HepG2 (cell line): ENCODE measurements at regions not wholly inside any gene's neighbourhood (a gene's known extent, or its start where the extent isn't known, plus 50 kb on each side); places are given as distances from the start of the nearest gene placed in this dataset.

Experiments used
- ADNP ChIP-seq: sonication (generic); formaldehyde crosslinking; IDR thresholded peaks from 2 replicates; pipeline ENCODE4 v1.4.0; 2020; ENCODE audit warnings: missing genetic modification reagents
- AHR ChIP-seq: IDR thresholded peaks from 2 replicates; pipeline ENCODE4 v1.6.1; 2018; ENCODE audit warnings: missing genetic modification reagents, missing compliant biosample characterization
- ATRX ChIP-seq: sonication (generic); formaldehyde crosslinking; IDR thresholded peaks from 2 replicates; pipeline ENCODE4 v1.4.0; 2020; ENCODE audit warnings: missing genetic modification reagents, borderline replicate concordance
- BCL6 ChIP-seq: IDR thresholded peaks from 2 replicates; pipeline ENCODE4 v1.6.1; 2016; ENCODE audit warnings: missing genetic modification reagents, missing compliant biosample characterization
- E2F1 ChIP-seq: sonication (generic); formaldehyde crosslinking; IDR thresholded peaks from 2 replicates; pipeline ENCODE4 v1.5.0; 2020; ENCODE audit warnings: missing genetic modification reagents
- JARID2 ChIP-seq: sonication (generic); formaldehyde crosslinking; IDR thresholded peaks from 2 replicates; pipeline ENCODE4 v1.8.1; 2023; ENCODE audit warnings: missing genetic modification reagents, inconsistent platforms; ENCODE audit not compliant: insufficient replicate concordance
- JDP2 ChIP-seq: sonication (generic); formaldehyde crosslinking; IDR thresholded peaks from 2 replicates; pipeline ENCODE4 v1.8.1; 2022; ENCODE audit warnings: missing genetic modification reagents, borderline replicate concordance
- KAT7 ChIP-seq: IDR thresholded peaks from 2 replicates; pipeline ENCODE4 v1.6.1; 2018; ENCODE audit warnings: borderline replicate concordance, missing compliant biosample characterization
- KLF11 ChIP-seq: IDR thresholded peaks from 2 replicates; pipeline ENCODE4 v1.6.1; 2016; ENCODE audit warnings: missing compliant biosample characterization
- KLF9 ChIP-seq: IDR thresholded peaks from 2 replicates; pipeline ENCODE4 v1.6.1; 2016; ENCODE audit warnings: low read depth
- MAFK ChIP-seq, 2 experiments: IDR thresholded peaks in 1 of 2; conservative IDR thresholded peaks in 1 of 2; 2 replicates each; pipeline ENCODE4 v1.6.1; 2011; ENCODE audit warnings: improper control_type of control experiment in 2 of 2, low read length in 2 of 2
- NFYC ChIP-seq: IDR thresholded peaks from 2 replicates; pipeline ENCODE4 v1.6.1; 2016; ENCODE audit warnings: missing genetic modification reagents, missing compliant biosample characterization
- PHF21A ChIP-seq: sonication (generic); formaldehyde crosslinking; IDR thresholded peaks from 2 replicates; pipeline ENCODE4 v1.5.0; 2020; ENCODE audit warnings: mild to moderate bottlenecking, missing genetic modification reagents
- RBAK ChIP-seq: sonication (generic); formaldehyde crosslinking; IDR thresholded peaks from 2 replicates; pipeline ENCODE4 v1.5.1; 2020; ENCODE audit warnings: mild to moderate bottlenecking, missing genetic modification reagents
- SNAI1 ChIP-seq: sonication (generic); formaldehyde crosslinking; IDR thresholded peaks from 2 replicates; pipeline ENCODE4 v1.5.0; 2020; ENCODE audit warnings: mild to moderate bottlenecking, missing genetic modification reagents, borderline replicate concordance
- SPEN ChIP-seq: sonication (generic); formaldehyde crosslinking; IDR thresholded peaks from 2 replicates; pipeline ENCODE4 v1.5.1; 2020; ENCODE audit warnings: low read depth, mild to moderate bottlenecking, missing genetic modification reagents
- THAP7 ChIP-seq: sonication (generic); formaldehyde crosslinking; IDR thresholded peaks from 2 replicates; pipeline ENCODE4 v1.8.1; 2023; ENCODE audit warnings: mild to moderate bottlenecking, missing genetic modification reagents
- ZBTB21 ChIP-seq: sonication (generic); formaldehyde crosslinking; IDR thresholded peaks from 2 replicates; pipeline ENCODE4 v1.4.0; 2020; ENCODE audit warnings: missing genetic modification reagents
- ZKSCAN8 ChIP-seq: IDR thresholded peaks from 2 replicates; pipeline ENCODE4 v1.6.1; 2016; ENCODE audit warnings: borderline replicate concordance, missing genetic modification reagents, missing compliant biosample characterization
- ZNF136 ChIP-seq: sonication (generic); formaldehyde crosslinking; IDR thresholded peaks from 2 replicates; pipeline ENCODE4 v1.8.1; 2022; ENCODE audit warnings: low read depth, mild to moderate bottlenecking, moderate library complexity, missing genetic modification reagents
- ZNF292 ChIP-seq: sonication (generic); formaldehyde crosslinking; IDR thresholded peaks from 2 replicates; pipeline ENCODE4 v1.8.1; 2022; ENCODE audit warnings: mild to moderate bottlenecking, low read depth, missing genetic modification reagents, borderline replicate concordance
- ZNF350 ChIP-seq: sonication (generic); formaldehyde crosslinking; IDR thresholded peaks from 2 replicates; pipeline ENCODE4 v1.4.0; 2020; ENCODE audit warnings: mild to moderate bottlenecking, low read depth, missing genetic modification reagents, borderline replicate concordance
- ZNF468 ChIP-seq: sonication (generic); formaldehyde crosslinking; IDR thresholded peaks from 2 replicates; pipeline ENCODE4 v1.8.0; 2022; ENCODE audit warnings: mild to moderate bottlenecking, moderate library complexity, missing genetic modification reagents
- ZNF562 ChIP-seq: sonication (generic); formaldehyde crosslinking; IDR thresholded peaks from 2 replicates; pipeline ENCODE4 v1.8.0; 2022; ENCODE audit warnings: missing genetic modification reagents, borderline replicate concordance
- ZNF660 ChIP-seq: sonication (generic); formaldehyde crosslinking; IDR thresholded peaks from 2 replicates; pipeline ENCODE4 v1.5.1; 2020; ENCODE audit warnings: mild to moderate bottlenecking, low read depth, missing genetic modification reagents, borderline replicate concordance
- ZNF674 ChIP-seq: sonication (generic); formaldehyde crosslinking; IDR thresholded peaks from 2 replicates; pipeline ENCODE4 v1.5.0; 2020; ENCODE audit warnings: low read depth, mild to moderate bottlenecking, missing genetic modification reagents
- ZSCAN31 ChIP-seq: sonication (generic); formaldehyde crosslinking; IDR thresholded peaks from 2 replicates; pipeline ENCODE4 v1.5.0; 2020; ENCODE audit warnings: low read depth, mild to moderate bottlenecking, missing genetic modification reagents
- TF ChIP-seq, protein P1 (sequence below): sonication (generic); formaldehyde crosslinking; IDR thresholded peaks from 2 replicates; pipeline ENCODE4 v1.4.0; 2020; ENCODE audit warnings: missing genetic modification reagents, borderline replicate concordance

GRCh38 chr18:34976899-34977837 lies 64.0 kb upstream of the MAPRE2 start (continued):
- TF ChIP-seq MAFK (conservative IDR thresholded peaks at IDR 0.05 in 1 of 2, IDR thresholded peaks at IDR 0.05 in 1 of 2; ENCODE audit: low read length in 2 of 2): no peak
- no peak for TF ChIP-seq NFYC
- no peak for TF ChIP-seq JDP2 (CRISPR knock-in tag)
- no peak for TF ChIP-seq ZBTB21 (CRISPR knock-in tag)
- TF ChIP-seq ADNP (CRISPR knock-in tag): no peak
- TF ChIP-seq THAP7 (CRISPR knock-in tag): peak; percentile 84; the same call in 1 of the 2 replicates
- no peak for TF ChIP-seq ZNF468 (CRISPR knock-in tag)
- TF ChIP-seq, protein P1, sequence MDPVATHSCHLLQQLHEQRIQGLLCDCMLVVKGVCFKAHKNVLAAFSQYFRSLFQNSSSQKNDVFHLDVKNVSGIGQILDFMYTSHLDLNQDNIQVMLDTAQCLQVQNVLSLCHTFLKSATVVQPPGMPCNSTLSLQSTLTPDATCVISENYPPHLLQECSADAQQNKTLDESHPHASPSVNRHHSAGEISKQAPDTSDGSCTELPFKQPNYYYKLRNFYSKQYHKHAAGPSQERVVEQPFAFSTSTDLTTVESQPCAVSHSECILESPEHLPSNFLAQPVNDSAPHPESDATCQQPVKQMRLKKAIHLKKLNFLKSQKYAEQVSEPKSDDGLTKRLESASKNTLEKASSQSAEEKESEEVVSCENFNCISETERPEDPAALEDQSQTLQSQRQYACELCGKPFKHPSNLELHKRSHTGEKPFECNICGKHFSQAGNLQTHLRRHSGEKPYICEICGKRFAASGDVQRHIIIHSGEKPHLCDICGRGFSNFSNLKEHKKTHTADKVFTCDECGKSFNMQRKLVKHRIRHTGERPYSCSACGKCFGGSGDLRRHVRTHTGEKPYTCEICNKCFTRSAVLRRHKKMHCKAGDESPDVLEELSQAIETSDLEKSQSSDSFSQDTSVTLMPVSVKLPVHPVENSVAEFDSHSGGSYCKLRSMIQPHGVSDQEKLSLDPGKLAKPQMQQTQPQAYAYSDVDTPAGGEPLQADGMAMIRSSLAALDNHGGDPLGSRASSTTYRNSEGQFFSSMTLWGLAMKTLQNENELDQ (CRISPR knock-in tag): no peak
- peak; percentile 65 for TF ChIP-seq ZSCAN31 (CRISPR knock-in tag)
- no peak for TF ChIP-seq KLF9 (CRISPR knock-in tag)
- peak; percentile 84 for TF ChIP-seq ZNF292 (CRISPR knock-in tag)
- TF ChIP-seq SPEN (CRISPR knock-in tag): no peak
- TF ChIP-seq KLF11 (CRISPR knock-in tag): no peak
- no peak for TF ChIP-seq ZNF562 (CRISPR knock-in tag)
- no peak for TF ChIP-seq KAT7
- TF ChIP-seq ZKSCAN8 (CRISPR knock-in tag): no peak
- TF ChIP-seq SNAI1: peak; percentile 77; the same call in 1 of the 2 replicates
- no peak for TF ChIP-seq ZNF660 (CRISPR knock-in tag)
- no peak for TF ChIP-seq ZNF674 (CRISPR knock-in tag)
- peak; percentile 45 for TF ChIP-seq BCL6 (CRISPR knock-in tag)
- TF ChIP-seq PHF21A (CRISPR knock-in tag): peak; percentile 72; the same call in 1 of the 2 replicates
- no peak for TF ChIP-seq E2F1 (CRISPR knock-in tag)
- TF ChIP-seq ZNF350: no peak; the same call in 1 of the 2 replicates
- no peak for TF ChIP-seq ZNF136 (CRISPR knock-in tag)
- TF ChIP-seq AHR: no peak
- no peak for TF ChIP-seq RBAK (CRISPR knock-in tag)
- no peak for TF ChIP-seq JARID2 (CRISPR knock-in tag)
- no peak for TF ChIP-seq ATRX (CRISPR knock-in tag)
